A549 (cell line): ENCODE measurements at regions not wholly inside any gene's neighbourhood (a gene's known extent, or its start where the extent isn't known, plus 50 kb on each side); places are given as distances from the start of the nearest gene placed in this dataset.

Experiments
- ATAC-seq, 2 experiments: fragments of 200-7000 bp in 1 of 2; fragments of >200 bp in 1 of 2; cut with Nextera tagmentation in 1 of 2; cut with Tn5 transposase in 1 of 2; 3 replicates each; pipeline versions ENCODE4 v1.8.0 to v1.9.1; 2018 to 2020; ENCODE audit warnings: mild to moderate bottlenecking in 1 of 2, moderate library complexity in 1 of 2
- CTCF ChIA-PET: fragments of 300-600 bp; sonication (Branson Sonifier 250); formaldehyde crosslinking; extraction: SDS; loops from one replicate; lab custom pipeline; 2021; ENCODE audit warnings: antibody characterized with exemption, inconsistent platforms; lab: Yijun Ruan, JAX
- POLR2A ChIA-PET: fragments of 350-600 bp; formaldehyde crosslinking; extraction: SDS; loops from one replicate; lab custom pipeline; 2021; ENCODE audit warnings: antibody characterized with exemption, inconsistent platforms; lab: Yijun Ruan, JAX
- DNase-seq, 2 experiments: peaks; one replicate each; pipeline versions ENCODE4 v3.0.0 to v3.0.0-alpha.2; 2011 to 2016; ENCODE audit warnings: low read depth in 1 of 2, low spot score in 1 of 2
- FAIRE-seq: peaks from 2 replicates; lab custom pipeline; 2011; peaks lifted over from hg19 to GRCh38; lab: Jason Lieb, UNC
- H3K27ac ChIP-seq, 2 experiments: fragments of >200 bp; sonication (Bioruptor Twin); formaldehyde crosslinking; 3 replicates each; pipeline ENCODE4 v1.5.1; 2016 to 2017
- H3K4me1 ChIP-seq: fragments of >200 bp; sonication (Bioruptor Twin); formaldehyde crosslinking; 3 replicates; pipeline ENCODE4 v1.6.1; 2016
- H3K4me2 ChIP-seq: fragments of >200 bp; sonication (Bioruptor Twin); formaldehyde crosslinking; 3 replicates; pipeline ENCODE4 v1.6.1; 2016
- H3K4me3 ChIP-seq: fragments of >200 bp; sonication (Bioruptor Twin); formaldehyde crosslinking; 3 replicates; pipeline ENCODE4 v1.5.1; 2016
- H3K9me3 ChIP-seq: fragments of >200 bp; sonication (Bioruptor Twin); formaldehyde crosslinking; 3 replicates; pipeline ENCODE4 v1.6.1; 2016
- BCL3 ChIP-seq: fragments of >200 bp; sonication (Bioruptor Twin); formaldehyde crosslinking; IDR thresholded peaks from 3 replicates; pipeline ENCODE4 v1.6.1; 2016
- BHLHE40 ChIP-seq: IDR thresholded peaks from 2 replicates; pipeline ENCODE4 v1.6.1; 2012; ENCODE audit warnings: low read depth, low read length, inconsistent platforms
- CBX2 ChIP-seq: fragments of 200-600 bp; sonication (generic); IDR thresholded peaks from 2 replicates; pipeline ENCODE4 v1.6.1; 2016; ENCODE audit warnings: low read depth, mild to moderate bottlenecking, borderline replicate concordance
- CHD2 ChIP-seq: fragments of 150-350 bp; IDR thresholded peaks from 2 replicates; pipeline ENCODE4 v1.6.1; 2014; ENCODE audit warnings: low read length; ENCODE audit not compliant: partially characterized antibody
- CHD4 ChIP-seq: fragments of 200-600 bp; sonication (generic); IDR thresholded peaks from 2 replicates; pipeline ENCODE4 v1.6.1; 2016; ENCODE audit warnings: antibody characterized with exemption, mild to moderate bottlenecking, borderline replicate concordance
- E2F6 ChIP-seq: IDR thresholded peaks from 2 replicates; pipeline ENCODE4 v1.6.1; 2012; ENCODE audit warnings: low read depth, borderline replicate concordance
- EHF ChIP-seq: fragments of 250-450 bp; sonication (Bioruptor Pico); IDR thresholded peaks from 2 replicates; pipeline ENCODE4 v1.5.0; 2020; ENCODE audit warnings: mild to moderate bottlenecking
- HDAC2 ChIP-seq: fragments of 200-600 bp; sonication (generic); IDR thresholded peaks from 2 replicates; pipeline ENCODE4 v1.6.1; 2016
- HEYL ChIP-seq: fragments of 250-450 bp; sonication (Bioruptor Pico); IDR thresholded peaks from 2 replicates; pipeline ENCODE4 v1.8.0; 2021; ENCODE audit warnings: mild to moderate bottlenecking, moderate library complexity
- JUN ChIP-seq, 2 experiments: fragments of >200 bp; sonication (Bioruptor Twin); formaldehyde crosslinking; IDR thresholded peaks; 2 replicates in 1 of 2; 3 replicates in 1 of 2; pipeline ENCODE4 v1.6.1; 2016 to 2017
- RFX5 ChIP-seq: fragments of 450-650 bp; IDR thresholded peaks from 2 replicates; pipeline ENCODE4 v1.7.1; 2014; ENCODE audit warnings: antibody characterized with exemption, mild to moderate bottlenecking, moderate library complexity
- SREBF2 ChIP-seq: fragments of 450-650 bp; IDR thresholded peaks from 2 replicates; pipeline ENCODE4 v1.6.1; 2014; ENCODE audit warnings: mild to moderate bottlenecking, moderate library complexity
- WGBS: methylation state at CpG from one replicate; pipeline ENCODE4 v1.1.6; 2017; ENCODE audit errors: missing lambda C conversion rate; 5-methylcytosine and 5-hydroxymethylcytosine counted together
- TF ChIP-seq, protein P1 (sequence below): fragments of 200-600 bp; sonication (generic); IDR thresholded peaks from 2 replicates; pipeline ENCODE4 v1.6.1; 2016; ENCODE audit warnings: antibody characterized with exemption, mild to moderate bottlenecking, moderate library complexity
- TF ChIP-seq, protein P2 (sequence below): fragments of 250-450 bp; sonication (Bioruptor Pico); IDR thresholded peaks from 2 replicates; pipeline ENCODE4 v1.5.0; 2020; ENCODE audit warnings: low read depth, mild to moderate bottlenecking, moderate library complexity
- TF ChIP-seq, protein P3 (sequence below): IDR thresholded peaks from 2 replicates; pipeline ENCODE4 v1.6.1; 2012

GRCh38 chr6:164660781-164661180 is 648.6 kb downstream of the C6orf118 start (continued):
- TF ChIP-seq BCL3: no peak
- no peak for TF ChIP-seq BHLHE40
- TF ChIP-seq, protein P1, sequence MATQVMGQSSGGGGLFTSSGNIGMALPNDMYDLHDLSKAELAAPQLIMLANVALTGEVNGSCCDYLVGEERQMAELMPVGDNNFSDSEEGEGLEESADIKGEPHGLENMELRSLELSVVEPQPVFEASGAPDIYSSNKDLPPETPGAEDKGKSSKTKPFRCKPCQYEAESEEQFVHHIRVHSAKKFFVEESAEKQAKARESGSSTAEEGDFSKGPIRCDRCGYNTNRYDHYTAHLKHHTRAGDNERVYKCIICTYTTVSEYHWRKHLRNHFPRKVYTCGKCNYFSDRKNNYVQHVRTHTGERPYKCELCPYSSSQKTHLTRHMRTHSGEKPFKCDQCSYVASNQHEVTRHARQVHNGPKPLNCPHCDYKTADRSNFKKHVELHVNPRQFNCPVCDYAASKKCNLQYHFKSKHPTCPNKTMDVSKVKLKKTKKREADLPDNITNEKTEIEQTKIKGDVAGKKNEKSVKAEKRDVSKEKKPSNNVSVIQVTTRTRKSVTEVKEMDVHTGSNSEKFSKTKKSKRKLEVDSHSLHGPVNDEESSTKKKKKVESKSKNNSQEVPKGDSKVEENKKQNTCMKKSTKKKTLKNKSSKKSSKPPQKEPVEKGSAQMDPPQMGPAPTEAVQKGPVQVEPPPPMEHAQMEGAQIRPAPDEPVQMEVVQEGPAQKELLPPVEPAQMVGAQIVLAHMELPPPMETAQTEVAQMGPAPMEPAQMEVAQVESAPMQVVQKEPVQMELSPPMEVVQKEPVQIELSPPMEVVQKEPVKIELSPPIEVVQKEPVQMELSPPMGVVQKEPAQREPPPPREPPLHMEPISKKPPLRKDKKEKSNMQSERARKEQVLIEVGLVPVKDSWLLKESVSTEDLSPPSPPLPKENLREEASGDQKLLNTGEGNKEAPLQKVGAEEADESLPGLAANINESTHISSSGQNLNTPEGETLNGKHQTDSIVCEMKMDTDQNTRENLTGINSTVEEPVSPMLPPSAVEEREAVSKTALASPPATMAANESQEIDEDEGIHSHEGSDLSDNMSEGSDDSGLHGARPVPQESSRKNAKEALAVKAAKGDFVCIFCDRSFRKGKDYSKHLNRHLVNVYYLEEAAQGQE: no peak
- no peak for TF ChIP-seq HDAC2
- TF ChIP-seq CBX2: no peak

GRCh38 chr6:164640956-164641355 is 668.4 kb downstream of the C6orf118 start:
- DNase-seq: no peak
- 6% methylated on average over 4 of the region's 4 CpGs for WGBS
- H3K4me3 ChIP-seq: no peak overlapping the region
- no peak for ATAC-seq
- TF ChIP-seq BCL3: no peak
- TF ChIP-seq CHD4: no peak
- TF ChIP-seq SREBF2: no peak
- TF ChIP-seq CHD2: no peak
- no peak for TF ChIP-seq BHLHE40
- H3K4me2 ChIP-seq: no peak overlapping the region
- POLR2A ChIA-PET: no interaction called here
- H3K27ac ChIP-seq: no peak overlapping the region
- FAIRE-seq: no peak
- H3K4me1 ChIP-seq: no peaks in the 10 kb centered on the region
- CTCF ChIA-PET: no interaction called here
- H3K9me3 ChIP-seq: no peaks in the 10 kb centered on the region

DNA sequence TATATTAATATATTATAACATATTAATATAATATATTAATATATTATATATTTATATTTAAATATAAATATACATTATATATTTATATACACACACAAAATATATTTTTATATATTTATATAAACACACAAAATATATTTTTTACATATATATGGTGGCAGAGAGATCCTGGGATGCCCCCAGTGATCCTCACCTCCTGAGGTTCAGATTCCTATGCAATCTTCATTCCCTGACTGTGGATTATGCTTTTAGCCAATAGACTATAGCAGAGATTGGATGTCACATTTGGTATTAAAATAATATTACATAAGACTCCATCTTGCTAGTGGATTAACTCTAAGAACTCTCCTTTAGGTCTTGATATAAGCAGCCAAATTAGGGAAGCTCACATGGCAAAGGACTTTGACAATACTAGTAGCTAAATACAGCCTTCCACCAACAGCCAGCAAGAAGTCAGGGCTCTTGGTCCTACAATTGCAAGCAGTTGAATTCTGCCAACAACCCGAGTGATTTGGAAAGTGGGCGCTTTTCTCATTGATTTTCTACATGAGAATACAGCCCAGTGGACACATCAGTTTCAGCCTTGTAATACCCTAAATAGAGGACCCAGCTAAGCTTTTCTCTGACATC is 681.0 kb downstream of the C6orf118 start:
- FAIRE-seq (no peak), ATAC-seq (no peak), DNase-seq (no peak)
- no peak overlapping the region for H3K4me3 ChIP-seq
- POLR2A ChIA-PET: no interaction called here
- TF ChIP-seq JUN (IDR thresholded peaks at IDR 0.05) (no peak), EHF (CRISPR knock-in tag) (no peak), RFX5 (no peak), BCL3 (no peak), HEYL (no peak), E2F6 (no peak)
- TF ChIP-seq, protein P2, sequence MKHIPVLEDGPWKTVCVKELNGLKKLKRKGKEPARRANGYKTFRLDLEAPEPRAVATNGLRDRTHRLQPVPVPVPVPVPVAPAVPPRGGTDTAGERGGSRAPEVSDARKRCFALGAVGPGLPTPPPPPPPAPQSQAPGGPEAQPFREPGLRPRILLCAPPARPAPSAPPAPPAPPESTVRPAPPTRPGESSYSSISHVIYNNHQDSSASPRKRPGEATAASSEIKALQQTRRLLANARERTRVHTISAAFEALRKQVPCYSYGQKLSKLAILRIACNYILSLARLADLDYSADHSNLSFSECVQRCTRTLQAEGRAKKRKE (CRISPR knock-in tag): no peak
- TF ChIP-seq, protein P3, sequence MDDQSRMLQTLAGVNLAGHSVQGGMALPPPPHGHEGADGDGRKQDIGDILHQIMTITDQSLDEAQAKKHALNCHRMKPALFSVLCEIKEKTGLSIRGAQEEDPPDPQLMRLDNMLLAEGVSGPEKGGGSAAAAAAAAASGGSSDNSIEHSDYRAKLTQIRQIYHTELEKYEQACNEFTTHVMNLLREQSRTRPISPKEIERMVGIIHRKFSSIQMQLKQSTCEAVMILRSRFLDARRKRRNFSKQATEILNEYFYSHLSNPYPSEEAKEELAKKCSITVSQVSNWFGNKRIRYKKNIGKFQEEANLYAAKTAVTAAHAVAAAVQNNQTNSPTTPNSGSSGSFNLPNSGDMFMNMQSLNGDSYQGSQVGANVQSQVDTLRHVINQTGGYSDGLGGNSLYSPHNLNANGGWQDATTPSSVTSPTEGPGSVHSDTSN: no peak
- H3K9me3 ChIP-seq: no peaks in the 10 kb centered on the region
- H3K4me1 ChIP-seq: no peaks in the 10 kb centered on the region
- CTCF ChIA-PET: no interaction called here
- 80% methylated on average over 2 of the region's 2 CpGs for WGBS
- no peak overlapping the region for H3K27ac ChIP-seq
- H3K4me2 ChIP-seq: no peak overlapping the region
